ENCODE measurements at regions not wholly inside any gene's neighbourhood (a gene's known extent, or its start where the extent isn't known, plus 50 kb on each side); places are given as distances from the start of the nearest gene placed in this dataset.
A peak's percentile ranks its signal among the peaks of the same experiment; 100 is the strongest.

DNA sequence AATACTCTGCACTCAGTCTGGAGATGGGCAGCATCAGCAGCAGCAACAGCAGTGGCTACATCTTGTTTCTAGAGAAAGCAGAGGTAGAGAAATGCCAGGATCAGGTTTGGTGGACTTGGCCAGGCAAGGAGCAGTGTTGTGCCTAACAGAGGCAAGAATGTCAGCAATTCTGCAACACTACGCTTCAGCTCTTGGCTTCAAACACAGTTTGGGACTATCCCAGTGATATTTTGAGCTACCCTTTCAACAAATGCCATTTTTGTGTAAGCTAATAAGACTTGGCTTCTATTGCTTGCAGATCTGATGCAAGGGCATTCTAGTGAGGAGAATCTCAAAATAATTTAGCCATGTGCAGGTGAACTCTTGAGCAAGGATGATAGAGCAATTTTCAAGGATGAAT lies 271.3 kb downstream of the PCDH20 start:
- Histone ChIP-seq H3K36me3 (no peaks in the 10 kb centered on the region), H3K9me3 (no peaks in the 10 kb centered on the region), H3K4me1 (peaks cover 9 to 14% of the 10 kb centered on the region in 2 donors), H3K4me3 (no peak overlapping the region), H3K27ac (peak overlapping the region; percentile 1 to 44 (median 28)), H3K27me3 (no peaks in the 10 kb centered on the region)
- peak; percentile 11 to 49 for DNase-seq
- in situ Hi-C loops (cut with MboI; ENCODE audit: low sequenced_read_pairs in 4 of 4), result no loop called here
- peak; percentile 48 to 64 for ATAC-seq
- TF ChIP-seq, protein P1, sequence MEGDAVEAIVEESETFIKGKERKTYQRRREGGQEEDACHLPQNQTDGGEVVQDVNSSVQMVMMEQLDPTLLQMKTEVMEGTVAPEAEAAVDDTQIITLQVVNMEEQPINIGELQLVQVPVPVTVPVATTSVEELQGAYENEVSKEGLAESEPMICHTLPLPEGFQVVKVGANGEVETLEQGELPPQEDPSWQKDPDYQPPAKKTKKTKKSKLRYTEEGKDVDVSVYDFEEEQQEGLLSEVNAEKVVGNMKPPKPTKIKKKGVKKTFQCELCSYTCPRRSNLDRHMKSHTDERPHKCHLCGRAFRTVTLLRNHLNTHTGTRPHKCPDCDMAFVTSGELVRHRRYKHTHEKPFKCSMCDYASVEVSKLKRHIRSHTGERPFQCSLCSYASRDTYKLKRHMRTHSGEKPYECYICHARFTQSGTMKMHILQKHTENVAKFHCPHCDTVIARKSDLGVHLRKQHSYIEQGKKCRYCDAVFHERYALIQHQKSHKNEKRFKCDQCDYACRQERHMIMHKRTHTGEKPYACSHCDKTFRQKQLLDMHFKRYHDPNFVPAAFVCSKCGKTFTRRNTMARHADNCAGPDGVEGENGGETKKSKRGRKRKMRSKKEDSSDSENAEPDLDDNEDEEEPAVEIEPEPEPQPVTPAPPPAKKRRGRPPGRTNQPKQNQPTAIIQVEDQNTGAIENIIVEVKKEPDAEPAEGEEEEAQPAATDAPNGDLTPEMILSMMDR (IDR thresholded peaks at IDR 0.05 in 4 of 5, conservative IDR thresholded peaks at IDR 0.05 in 1 of 5), result no peak
- intact Hi-C loops (cut with DNase I; ENCODE audit: low total_unique reads), result no loop called here

DNA sequence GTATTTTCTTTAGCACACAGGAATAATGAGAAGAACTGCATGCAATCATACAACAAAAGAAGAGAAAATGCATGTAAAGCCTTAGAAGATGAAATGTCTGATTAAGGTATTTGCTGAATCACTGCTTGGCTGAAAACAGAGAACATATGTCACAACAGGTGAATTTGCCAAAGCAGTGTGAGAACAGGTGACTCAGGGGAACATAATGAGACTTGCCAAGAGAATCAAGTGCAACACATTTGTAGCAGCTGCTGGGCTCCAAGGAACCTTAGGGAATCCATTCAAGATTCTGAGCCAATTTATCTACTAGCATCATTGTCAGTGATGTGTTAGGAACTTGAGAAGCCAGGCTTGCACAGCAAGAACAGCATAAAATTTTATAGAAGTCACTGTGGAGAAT lies 273.1 kb downstream of the PCDH20 start:
- TF ChIP-seq, protein P1 (IDR thresholded peaks at IDR 0.05 in 4 of 5, conservative IDR thresholded peaks at IDR 0.05 in 1 of 5), result no peak
- intact Hi-C loops (cut with DNase I; ENCODE audit: low total_unique reads) (no loop called here), in situ Hi-C loops (cut with MboI; ENCODE audit: low sequenced_read_pairs in 4 of 4) (no loop called here)
- ATAC-seq, result peak; percentile 91 to 92
- Histone ChIP-seq H3K27me3 (no peaks in the 10 kb centered on the region), H3K4me3 (no peak overlapping the region), H3K4me1 (peaks cover 9 to 14% of the 10 kb centered on the region in 2 donors), H3K9me3 (no peaks in the 10 kb centered on the region), H3K27ac (peak overlapping the region; percentile 35 to 60 (median 54)), H3K36me3 (no peaks in the 10 kb centered on the region)
- peak; percentile 20 to 62 for DNase-seq

DNA sequence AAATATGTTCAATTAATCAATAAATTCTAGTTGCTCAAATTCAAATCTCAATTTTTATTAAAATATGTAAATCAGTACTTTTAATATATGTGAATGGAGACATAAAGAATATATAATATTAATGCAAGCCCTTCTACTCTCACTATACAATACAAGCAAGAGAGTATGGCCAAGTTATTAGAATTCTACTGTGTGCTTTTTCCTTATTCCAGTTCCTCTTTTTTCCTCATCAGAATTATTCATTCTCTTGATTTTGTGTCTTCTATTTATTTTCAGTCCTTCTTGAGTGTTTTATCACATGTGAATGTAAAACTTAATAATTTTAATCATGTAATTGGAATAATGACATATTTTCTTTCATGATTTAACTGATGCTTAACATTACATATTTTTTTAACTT lies 276.8 kb downstream of the PCDH20 start:
- in situ Hi-C loops (cut with MboI; ENCODE audit: low sequenced_read_pairs in 4 of 4), result no loop called here

DNA sequence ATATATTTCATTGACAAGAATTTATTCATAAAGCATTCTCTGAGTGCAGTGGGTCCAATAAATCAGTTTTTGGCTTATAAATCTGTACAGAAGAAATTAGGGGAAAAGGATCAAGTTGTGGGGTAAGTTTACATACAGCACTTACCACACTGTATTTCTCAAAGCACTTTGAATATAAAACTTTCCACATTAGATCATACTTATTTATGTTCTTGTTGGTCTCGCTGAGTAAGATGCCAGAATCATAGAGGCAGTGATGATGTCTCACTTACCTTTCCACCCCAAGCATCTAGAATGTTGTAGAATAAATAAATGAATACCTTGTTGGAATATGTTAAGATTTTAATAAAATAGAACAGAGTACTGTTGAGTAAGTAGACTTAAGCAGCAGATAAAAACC lies 279.1 kb downstream of the PCDH20 start:
- TF ChIP-seq, protein P1 (IDR thresholded peaks at IDR 0.05 in 4 of 5, conservative IDR thresholded peaks at IDR 0.05 in 1 of 5), result no peak
- no peak for TF ChIP-seq POLR2A (IDR thresholded peaks at IDR 0.05)
- in situ Hi-C loops (cut with MboI; ENCODE audit: low sequenced_read_pairs in 4 of 4) (no loop called here), intact Hi-C loops (cut with DNase I; ENCODE audit: low total_unique reads) (loop anchor here (10.0 kb wide), 1 partner anchor 278 kb away; the partner anchor contains the start of gene PCDH20)
- no peaks in the 10 kb centered on the region for H3K36me3 ChIP-seq
- H3K27ac ChIP-seq, result peak overlapping the region in 3 of 4 donors; percentile 12 to 60 (median 39)
- peaks cover 0 to 5% of the 10 kb centered on the region in 2 donors for H3K4me1 ChIP-seq
- no peak overlapping the region for H3K4me3 ChIP-seq
- no peaks in the 10 kb centered on the region for H3K27me3 ChIP-seq
- ATAC-seq (peak; percentile 84 to 89), DNase-seq (no peak)
- H3K9me3 ChIP-seq, result no peaks in the 10 kb centered on the region

More for the DNA sequence above, 276.8 kb downstream of the PCDH20 start:
- Histone ChIP-seq H3K4me3 (no peak overlapping the region), H3K4me1 (peaks cover 5 to 9% of the 10 kb centered on the region in 2 donors), H3K27me3 (no peaks in the 10 kb centered on the region), H3K9me3 (no peaks in the 10 kb centered on the region), H3K36me3 (no peaks in the 10 kb centered on the region), H3K27ac (no peak overlapping the region)
- DNase-seq (no peak), ATAC-seq (no peak)
- intact Hi-C loops (cut with DNase I; ENCODE audit: low total_unique reads), result loop anchor here (10.0 kb wide), 1 partner anchor 276 kb away; the partner anchor contains the start of gene PCDH20
- TF ChIP-seq POLR2A (IDR thresholded peaks at IDR 0.05), result no peak
- TF ChIP-seq, protein P1 (IDR thresholded peaks at IDR 0.05 in 4 of 5, conservative IDR thresholded peaks at IDR 0.05 in 1 of 5), result no peak

DNA sequence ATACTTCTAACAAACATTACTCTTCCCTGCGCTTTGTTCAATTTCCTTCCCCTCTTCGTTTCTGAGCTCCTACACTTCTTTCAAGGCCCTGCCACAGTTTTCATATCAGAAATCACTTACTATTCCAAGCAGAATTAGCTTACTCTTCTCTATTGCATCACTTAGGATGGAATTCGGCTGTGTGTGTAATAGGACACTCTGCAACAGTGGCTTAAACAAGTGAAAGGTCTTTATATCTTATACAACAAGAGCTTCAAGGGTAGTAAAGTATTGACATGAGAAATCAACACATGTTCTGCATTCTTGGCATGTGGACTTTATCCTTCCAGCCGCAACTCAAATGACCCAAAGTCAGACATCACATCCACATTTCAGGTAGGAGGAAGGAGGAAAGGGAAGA lies 279.6 kb downstream of the PCDH20 start:
- peak overlapping the region in 3 of 4 donors; percentile 12 to 60 (median 39) for H3K27ac ChIP-seq
- H3K4me1 ChIP-seq, result peaks cover 0 to under 1% of the 10 kb centered on the region in 2 donors
- no peaks in the 10 kb centered on the region for H3K36me3 ChIP-seq
- no peaks in the 10 kb centered on the region for H3K27me3 ChIP-seq
- H3K4me3 ChIP-seq, result no peak overlapping the region
- TF ChIP-seq POLR2A (IDR thresholded peaks at IDR 0.05), result no peak
- TF ChIP-seq, protein P1 (IDR thresholded peaks at IDR 0.05 in 4 of 5, conservative IDR thresholded peaks at IDR 0.05 in 1 of 5), result no peak
- in situ Hi-C loops (cut with MboI; ENCODE audit: low sequenced_read_pairs in 4 of 4), result no loop called here
- no peak for DNase-seq
- intact Hi-C loops (cut with DNase I; ENCODE audit: low total_unique reads), result loop anchor here (10.0 kb wide), 1 partner anchor 279 kb away; the partner anchor contains the start of gene PCDH20
- H3K9me3 ChIP-seq, result no peaks in the 10 kb centered on the region
- peak; percentile 76 to 89 for ATAC-seq

Data from gastrocnemius medialis (tissue), 4 donors.